Activated T-cell treated with anti-CD3 and anti-CD28 coated beads, Interleukin-2, amount 50 U/mL, for 24 hours (primary cell): ENCODE measurements at regions not wholly inside any gene's neighbourhood (a gene's known extent, or its start where the extent isn't known, plus 50 kb on each side); places are given as distances from the start of the nearest gene placed in this dataset.
"Not testable (repeated sequence)": the region's sequence is repeated elsewhere in the genome, so short reads cannot be mapped to it uniquely, and the experiment has no call there.

ENCODE experiments used
- DNase-seq: peaks from one replicate; pipeline ENCODE4 v3.0.0-alpha.2; 2020
- H3K27ac Mint-ChIP-seq: 2 replicates; pipeline ENCODE4 v1.8.0; 2020; ENCODE audit warnings: mild to moderate bottlenecking, mixed read lengths
- H3K27me3 Mint-ChIP-seq: 2 replicates; pipeline ENCODE4 v1.8.0; 2020; ENCODE audit warnings: mixed read lengths
- H3K36me3 Mint-ChIP-seq: 2 replicates; pipeline ENCODE4 v1.8.0; 2020; ENCODE audit warnings: low read depth, mixed read lengths
- H3K4me1 Mint-ChIP-seq: 2 replicates; pipeline ENCODE4 v1.8.0; 2020; ENCODE audit warnings: low read depth, mixed read lengths
- H3K4me3 Mint-ChIP-seq: 2 replicates; pipeline ENCODE4 v1.8.0; 2020; ENCODE audit warnings: mild to moderate bottlenecking, moderate library complexity, mixed read lengths
- H3K9me3 Mint-ChIP-seq: 2 replicates; pipeline ENCODE4 v1.8.0; 2020; ENCODE audit warnings: mixed read lengths

GRCh38 chrX:148284821-148285220 lies 215.6 kb upstream of the AFF2 start:
- Mint-ChIP-seq H3K4me3 (no peak overlapping the region), H3K27ac (no peak overlapping the region), H3K9me3 (no peaks in the 10 kb centered on the region)

GRCh38 chrX:148288451-148288850 lies 212.0 kb upstream of the AFF2 start:
- Mint-ChIP-seq H3K36me3 (no peaks in the 10 kb centered on the region), H3K9me3 (no peaks in the 10 kb centered on the region), H3K4me1 (peaks cover 18% of the 10 kb centered on the region), H3K27me3 (no peaks in the 10 kb centered on the region), H3K27ac (no peak overlapping the region), H3K4me3 (no peak overlapping the region)
- no peak for DNase-seq

More at GRCh38 chrX:148284821-148285220, 215.6 kb upstream of the AFF2 start:
- no peak for DNase-seq
- no peaks in the 10 kb centered on the region for H3K27me3 Mint-ChIP-seq
- H3K4me1 Mint-ChIP-seq: peaks cover 39% of the 10 kb centered on the region
- H3K36me3 Mint-ChIP-seq: no peaks in the 10 kb centered on the region

GRCh38 chrX:148290041-148290440 lies 210.4 kb upstream of the AFF2 start:
- no peak for DNase-seq
- H3K4me1 Mint-ChIP-seq: peaks cover 16% of the 10 kb centered on the region
- H3K36me3 Mint-ChIP-seq: no peaks in the 10 kb centered on the region
- no peaks in the 10 kb centered on the region for H3K27me3 Mint-ChIP-seq
- no peak overlapping the region for H3K4me3 Mint-ChIP-seq
- H3K9me3 Mint-ChIP-seq: no peaks in the 10 kb centered on the region
- no peak overlapping the region for H3K27ac Mint-ChIP-seq

- Mint-ChIP-seq H3K36me3 (no peaks in the 10 kb centered on the region), H3K4me3 (no peak overlapping the region), H3K27ac (no peak overlapping the region), H3K9me3 (peaks cover 6% of the 10 kb centered on the region), H3K4me1 (peaks cover 20% of the 10 kb centered on the region), H3K27me3 (no peaks in the 10 kb centered on the region)
- DNase-seq: no peak
Observed at GRCh38 chrX:148290931-148291330, 209.5 kb upstream of the AFF2 start.

- H3K36me3 Mint-ChIP-seq: no peaks in the 10 kb centered on the region
- peaks cover 18% of the 10 kb centered on the region for H3K9me3 Mint-ChIP-seq
- H3K4me3 Mint-ChIP-seq: no peak overlapping the region
- H3K27ac Mint-ChIP-seq: no peak overlapping the region
- H3K27me3 Mint-ChIP-seq: no peaks in the 10 kb centered on the region
- DNase-seq: no peak
- H3K4me1 Mint-ChIP-seq: peaks cover 25% of the 10 kb centered on the region
Observed at GRCh38 chrX:148298737-148299136, 201.7 kb upstream of the AFF2 start.

- not testable (repeated sequence) for H3K9me3 Mint-ChIP-seq, DNase-seq, H3K4me3 Mint-ChIP-seq, H3K36me3 Mint-ChIP-seq, H3K27me3 Mint-ChIP-seq, H3K27ac Mint-ChIP-seq
- H3K4me1 Mint-ChIP-seq: peaks cover 25% of the 10 kb centered on the region
Observed at GRCh38 chrX:148305214-148305613, 195.2 kb upstream of the AFF2 start.

- Mint-ChIP-seq H3K4me1 (peaks cover 47% of the 10 kb centered on the region), H3K9me3 (no peaks in the 10 kb centered on the region), H3K36me3 (no peaks in the 10 kb centered on the region), H3K27ac (no peak overlapping the region), H3K27me3 (peaks cover 2% of the 10 kb centered on the region), H3K4me3 (no peak overlapping the region)
- DNase-seq: no peak
Observed at GRCh38 chrX:148309413-148309812, 191.0 kb upstream of the AFF2 start.

GRCh38 chrX:148310426-148311165 lies 189.8 kb upstream of the AFF2 start:
- Mint-ChIP-seq H3K4me1 (peaks cover 47% of the 10 kb centered on the region), H3K27ac (peak overlapping the region; percentile 81), H3K36me3 (no peaks in the 10 kb centered on the region), H3K27me3 (peaks cover 2% of the 10 kb centered on the region), H3K9me3 (no peaks in the 10 kb centered on the region), H3K4me3 (no peak overlapping the region)
- peak; percentile 39 for DNase-seq

- H3K9me3 Mint-ChIP-seq: no peaks in the 10 kb centered on the region
- H3K27ac Mint-ChIP-seq: no peak overlapping the region
- no peak for DNase-seq
- peaks cover 50% of the 10 kb centered on the region for H3K4me1 Mint-ChIP-seq
- H3K27me3 Mint-ChIP-seq: peaks cover 2% of the 10 kb centered on the region
- H3K4me3 Mint-ChIP-seq: no peak overlapping the region
- no peaks in the 10 kb centered on the region for H3K36me3 Mint-ChIP-seq
Observed at GRCh38 chrX:148311544-148311943, 188.9 kb upstream of the AFF2 start.

- no peak for DNase-seq
- H3K4me3 Mint-ChIP-seq: no peak overlapping the region
- H3K4me1 Mint-ChIP-seq: peaks cover 31% of the 10 kb centered on the region
- no peak overlapping the region for H3K27ac Mint-ChIP-seq
- H3K27me3 Mint-ChIP-seq: no peaks in the 10 kb centered on the region
- H3K9me3 Mint-ChIP-seq: no peaks in the 10 kb centered on the region
- H3K36me3 Mint-ChIP-seq: no peaks in the 10 kb centered on the region
Observed at GRCh38 chrX:148314876-148315275, 185.5 kb upstream of the AFF2 start.

- Mint-ChIP-seq H3K27ac (no peak overlapping the region), H3K4me3 (no peak overlapping the region), H3K27me3 (no peaks in the 10 kb centered on the region), H3K4me1 (peaks cover 15% of the 10 kb centered on the region), H3K36me3 (no peaks in the 10 kb centered on the region), H3K9me3 (no peaks in the 10 kb centered on the region)
- no peak for DNase-seq
Observed at GRCh38 chrX:148316446-148316845, 184.0 kb upstream of the AFF2 start.

GRCh38 chrX:148322906-148323305 lies 177.5 kb upstream of the AFF2 start:
- H3K27me3 Mint-ChIP-seq: peaks cover 3% of the 10 kb centered on the region
- no peaks in the 10 kb centered on the region for H3K4me1 Mint-ChIP-seq
- no peak overlapping the region for H3K27ac Mint-ChIP-seq
- peaks cover 5% of the 10 kb centered on the region for H3K9me3 Mint-ChIP-seq
- H3K4me3 Mint-ChIP-seq: no peak overlapping the region
- DNase-seq: no peak
- no peaks in the 10 kb centered on the region for H3K36me3 Mint-ChIP-seq

GRCh38 chrX:148333989-148334388 lies 166.4 kb upstream of the AFF2 start:
- peaks cover 12% of the 10 kb centered on the region for H3K27me3 Mint-ChIP-seq
- DNase-seq: no peak
- no peaks in the 10 kb centered on the region for H3K36me3 Mint-ChIP-seq
- H3K4me1 Mint-ChIP-seq: peaks cover 52% of the 10 kb centered on the region
- H3K9me3 Mint-ChIP-seq: no peaks in the 10 kb centered on the region
- no peak overlapping the region for H3K27ac Mint-ChIP-seq
- H3K4me3 Mint-ChIP-seq: no peak overlapping the region

- no peak overlapping the region for H3K4me3 Mint-ChIP-seq
- H3K27ac Mint-ChIP-seq: no peak overlapping the region
- H3K27me3 Mint-ChIP-seq: no peaks in the 10 kb centered on the region
- H3K4me1 Mint-ChIP-seq: peaks cover 67% of the 10 kb centered on the region
- no peaks in the 10 kb centered on the region for H3K36me3 Mint-ChIP-seq
- no peak for DNase-seq
- no peaks in the 10 kb centered on the region for H3K9me3 Mint-ChIP-seq
Observed at GRCh38 chrX:148337873-148338272, 162.5 kb upstream of the AFF2 start.

GRCh38 chrX:148354916-148355315 lies 145.5 kb upstream of the AFF2 start:
- Mint-ChIP-seq H3K27me3 (peaks cover 1% of the 10 kb centered on the region), H3K9me3 (peaks cover 9% of the 10 kb centered on the region), H3K36me3 (no peaks in the 10 kb centered on the region), H3K4me1 (no peaks in the 10 kb centered on the region), H3K4me3 (no peak overlapping the region), H3K27ac (no peak overlapping the region)
- no peak for DNase-seq

- H3K27ac Mint-ChIP-seq: no peak overlapping the region
- DNase-seq: no peak
- H3K9me3 Mint-ChIP-seq: no peaks in the 10 kb centered on the region
- no peaks in the 10 kb centered on the region for H3K36me3 Mint-ChIP-seq
- peaks cover 14% of the 10 kb centered on the region for H3K27me3 Mint-ChIP-seq
- H3K4me3 Mint-ChIP-seq: no peak overlapping the region
- no peaks in the 10 kb centered on the region for H3K4me1 Mint-ChIP-seq
Observed at GRCh38 chrX:148361641-148362040, 138.8 kb upstream of the AFF2 start.
